Panc1 (cell line): ENCODE measurements at regions not wholly inside any gene's neighbourhood (a gene's known extent, or its start where the extent isn't known, plus 50 kb on each side); places are given as distances from the start of the nearest gene placed in this dataset.

Experiments
- ATAC-seq: fragments of 200-7000 bp; cut with Tn5 transposase; 2 replicates; pipeline ENCODE4 v1.9.1; 2020; ENCODE audit warnings: mild to moderate bottlenecking, moderate library complexity
- BruUV-seq: library from RNA; stranded (reverse); fragments of 400-500 nt; replicated peaks from 2 replicates; lab custom pipeline; 2021; lab: Mats Ljungman, UMichigan
- CTCF ChIA-PET: fragments of 300-600 bp; sonication (Branson Sonifier 250); formaldehyde crosslinking; loops from one replicate; lab custom pipeline; 2022; ENCODE audit warnings: antibody characterized with exemption; lab: Charles Lee
- POLR2A ChIA-PET: fragments of 300-600 bp; sonication (Branson Sonifier 250); formaldehyde crosslinking; loops from one replicate; lab custom pipeline; 2022; ENCODE audit warnings: antibody characterized with exemption; lab: Charles Lee
- DNase-seq: peaks from one replicate; pipeline ENCODE4 v3.0.0-alpha.2; 2010; ENCODE audit warnings: low read depth, low spot score
- H3K27ac ChIP-seq: 2 replicates; pipeline ENCODE4 v1.5.1; 2011; ENCODE audit warnings: mild to moderate bottlenecking, low read length, inconsistent platforms
- H3K27me3 ChIP-seq: fragments of 200-500 bp; sonication (Bioruptor generic); 2 replicates; pipeline ENCODE4 v1.6.0; 2014; ENCODE audit warnings: low read length, inconsistent platforms; ENCODE audit not compliant: control insufficient read depth, insufficient read depth
- H3K36me3 ChIP-seq: fragments of 200-500 bp; sonication (Bioruptor generic); 2 replicates; pipeline ENCODE4 v1.5.1; 2014; ENCODE audit warnings: inconsistent platforms, mild to moderate bottlenecking, low read length, moderate library complexity; ENCODE audit not compliant: control insufficient read depth, insufficient read depth
- H3K4me1 ChIP-seq: 2 replicates; pipeline ENCODE4 v1.5.1; 2011; ENCODE audit warnings: inconsistent platforms, mild to moderate bottlenecking, low read length, moderate library complexity; ENCODE audit not compliant: control insufficient read depth, insufficient read depth
- H3K4me3 ChIP-seq, 2 experiments: 2 replicates each; pipeline ENCODE4 v1.5.1; 2011 to 2012; ENCODE audit warnings: low read depth in 2 of 2, low read length in 2 of 2, mild to moderate bottlenecking in 2 of 2, inconsistent platforms in 1 of 2, moderate library complexity in 1 of 2
- H3K9me3 ChIP-seq: fragments of 200-500 bp; sonication (Bioruptor generic); 2 replicates; pipeline ENCODE4 v1.5.1; 2014; ENCODE audit warnings: low read depth, mild to moderate bottlenecking, inconsistent platforms, low read length, moderate library complexity; ENCODE audit not compliant: control insufficient read depth, insufficient read depth
- POLR2AphosphoS5 ChIP-seq: IDR thresholded peaks from 2 replicates; pipeline ENCODE4 v1.6.1; 2012; ENCODE audit warnings: mild to moderate bottlenecking, low read depth, low read length, moderate library complexity
- SIN3A ChIP-seq: IDR thresholded peaks from 2 replicates; pipeline ENCODE4 v1.6.1; 2012; ENCODE audit warnings: low read depth, mild to moderate bottlenecking, low read length, moderate library complexity, borderline replicate concordance; ENCODE audit not compliant: insufficient read depth
- TCF7L2 ChIP-seq: IDR thresholded peaks from 2 replicates; pipeline ENCODE4 v1.6.1; 2011; ENCODE audit warnings: mild to moderate bottlenecking, low read depth, low read length, inconsistent platforms
- in situ Hi-C: cut with HindIII; loops from 2 replicates; pipeline ENCODE4 v1.10.0; 2016; ENCODE audit warnings: low sequenced_read_pairs, low pct_unique_long_range_greater_than_20kb
- intact Hi-C: fragments of 100-400 bp; cut with micrococcal nuclease; formaldehyde crosslinking; loops from one replicate; pipeline ENCODE4 v1.10.0; 2022; ENCODE audit not compliant: unreplicated experiment
- TF ChIP-seq, protein P1 (sequence below): fragments of 450-650 bp; IDR thresholded peaks from 2 replicates; pipeline ENCODE4 v1.5.1; 2017; ENCODE audit warnings: mild to moderate bottlenecking
- TF ChIP-seq, protein P2 (sequence below), 2 experiments: IDR thresholded peaks; 2 replicates each; pipeline ENCODE4 v1.6.1; 2011 to 2012; ENCODE audit warnings: low read depth in 2 of 2, control low read depth in 1 of 2, low read length in 1 of 2, mild to moderate bottlenecking in 1 of 2, moderate library complexity in 1 of 2; ENCODE audit not compliant: insufficient read depth in 1 of 2

DNA sequence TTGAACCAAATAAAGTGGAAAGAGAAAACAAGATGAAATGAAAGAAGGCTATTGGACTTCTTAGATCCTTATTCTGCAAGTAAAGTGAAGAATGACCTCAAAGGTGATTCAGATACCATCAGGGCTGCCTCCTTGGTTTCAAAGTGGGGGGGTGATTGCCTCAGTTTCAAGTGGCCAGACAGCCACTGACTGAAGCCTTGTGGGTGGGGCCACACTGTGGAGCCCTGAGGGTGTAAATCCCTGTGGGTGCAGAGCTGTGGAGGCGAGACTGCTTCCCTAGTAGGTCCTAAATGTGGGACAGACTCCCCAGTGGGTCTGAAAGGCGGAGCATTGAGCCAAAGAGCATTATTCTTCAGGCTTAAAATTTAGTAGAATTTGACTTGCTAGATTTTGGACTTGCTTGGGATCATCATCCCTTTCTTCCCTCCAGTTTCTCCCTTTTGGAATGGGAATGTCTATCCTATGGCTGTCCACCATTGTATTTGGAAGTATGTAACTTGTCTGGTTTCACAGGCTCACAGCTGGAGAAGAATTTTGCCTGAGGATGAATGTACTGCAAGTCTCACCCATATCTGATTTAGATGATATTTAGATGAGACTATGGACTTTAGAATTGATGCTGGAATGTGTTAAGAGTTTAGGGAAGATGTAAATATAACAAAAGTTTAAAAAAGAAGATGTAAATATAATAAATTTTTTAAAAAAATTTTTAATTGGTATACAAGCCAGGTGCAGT is 71.6 kb upstream of the SOX13 start:
- no peak overlapping the region for H3K27ac ChIP-seq
- no peaks in the 10 kb centered on the region for H3K36me3 ChIP-seq
- ChIA-PET POLR2A (interaction anchor here (0.7 kb wide), 1 partner anchor 122 kb away, joined by 4 read pairs; no protein-coding TSS in a partner anchor), CTCF (no interaction called here)
- DNase-seq: no peak
- no peak overlapping the region for H3K4me3 ChIP-seq
- no peaks in the 10 kb centered on the region for H3K27me3 ChIP-seq
- TF ChIP-seq TCF7L2: no peak
- TF ChIP-seq POLR2AphosphoS5: no peak
- TF ChIP-seq, protein P1, sequence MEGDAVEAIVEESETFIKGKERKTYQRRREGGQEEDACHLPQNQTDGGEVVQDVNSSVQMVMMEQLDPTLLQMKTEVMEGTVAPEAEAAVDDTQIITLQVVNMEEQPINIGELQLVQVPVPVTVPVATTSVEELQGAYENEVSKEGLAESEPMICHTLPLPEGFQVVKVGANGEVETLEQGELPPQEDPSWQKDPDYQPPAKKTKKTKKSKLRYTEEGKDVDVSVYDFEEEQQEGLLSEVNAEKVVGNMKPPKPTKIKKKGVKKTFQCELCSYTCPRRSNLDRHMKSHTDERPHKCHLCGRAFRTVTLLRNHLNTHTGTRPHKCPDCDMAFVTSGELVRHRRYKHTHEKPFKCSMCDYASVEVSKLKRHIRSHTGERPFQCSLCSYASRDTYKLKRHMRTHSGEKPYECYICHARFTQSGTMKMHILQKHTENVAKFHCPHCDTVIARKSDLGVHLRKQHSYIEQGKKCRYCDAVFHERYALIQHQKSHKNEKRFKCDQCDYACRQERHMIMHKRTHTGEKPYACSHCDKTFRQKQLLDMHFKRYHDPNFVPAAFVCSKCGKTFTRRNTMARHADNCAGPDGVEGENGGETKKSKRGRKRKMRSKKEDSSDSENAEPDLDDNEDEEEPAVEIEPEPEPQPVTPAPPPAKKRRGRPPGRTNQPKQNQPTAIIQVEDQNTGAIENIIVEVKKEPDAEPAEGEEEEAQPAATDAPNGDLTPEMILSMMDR: no peak
- no peak for TF ChIP-seq SIN3A
- TF ChIP-seq, protein P2, sequence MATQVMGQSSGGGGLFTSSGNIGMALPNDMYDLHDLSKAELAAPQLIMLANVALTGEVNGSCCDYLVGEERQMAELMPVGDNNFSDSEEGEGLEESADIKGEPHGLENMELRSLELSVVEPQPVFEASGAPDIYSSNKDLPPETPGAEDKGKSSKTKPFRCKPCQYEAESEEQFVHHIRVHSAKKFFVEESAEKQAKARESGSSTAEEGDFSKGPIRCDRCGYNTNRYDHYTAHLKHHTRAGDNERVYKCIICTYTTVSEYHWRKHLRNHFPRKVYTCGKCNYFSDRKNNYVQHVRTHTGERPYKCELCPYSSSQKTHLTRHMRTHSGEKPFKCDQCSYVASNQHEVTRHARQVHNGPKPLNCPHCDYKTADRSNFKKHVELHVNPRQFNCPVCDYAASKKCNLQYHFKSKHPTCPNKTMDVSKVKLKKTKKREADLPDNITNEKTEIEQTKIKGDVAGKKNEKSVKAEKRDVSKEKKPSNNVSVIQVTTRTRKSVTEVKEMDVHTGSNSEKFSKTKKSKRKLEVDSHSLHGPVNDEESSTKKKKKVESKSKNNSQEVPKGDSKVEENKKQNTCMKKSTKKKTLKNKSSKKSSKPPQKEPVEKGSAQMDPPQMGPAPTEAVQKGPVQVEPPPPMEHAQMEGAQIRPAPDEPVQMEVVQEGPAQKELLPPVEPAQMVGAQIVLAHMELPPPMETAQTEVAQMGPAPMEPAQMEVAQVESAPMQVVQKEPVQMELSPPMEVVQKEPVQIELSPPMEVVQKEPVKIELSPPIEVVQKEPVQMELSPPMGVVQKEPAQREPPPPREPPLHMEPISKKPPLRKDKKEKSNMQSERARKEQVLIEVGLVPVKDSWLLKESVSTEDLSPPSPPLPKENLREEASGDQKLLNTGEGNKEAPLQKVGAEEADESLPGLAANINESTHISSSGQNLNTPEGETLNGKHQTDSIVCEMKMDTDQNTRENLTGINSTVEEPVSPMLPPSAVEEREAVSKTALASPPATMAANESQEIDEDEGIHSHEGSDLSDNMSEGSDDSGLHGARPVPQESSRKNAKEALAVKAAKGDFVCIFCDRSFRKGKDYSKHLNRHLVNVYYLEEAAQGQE (IDR thresholded peaks at IDR 0.05; ENCODE audit: insufficient read depth in 1 of 2, low read depth in 2 of 2, low read length in 1 of 2): no peak
- ATAC-seq: no peak
- no TSS peak for BruUV-seq
- in situ Hi-C loops (no loop called here), intact Hi-C loops (no loop called here)
- no peaks in the 10 kb centered on the region for H3K9me3 ChIP-seq
- H3K4me1 ChIP-seq: no peaks in the 10 kb centered on the region

DNA sequence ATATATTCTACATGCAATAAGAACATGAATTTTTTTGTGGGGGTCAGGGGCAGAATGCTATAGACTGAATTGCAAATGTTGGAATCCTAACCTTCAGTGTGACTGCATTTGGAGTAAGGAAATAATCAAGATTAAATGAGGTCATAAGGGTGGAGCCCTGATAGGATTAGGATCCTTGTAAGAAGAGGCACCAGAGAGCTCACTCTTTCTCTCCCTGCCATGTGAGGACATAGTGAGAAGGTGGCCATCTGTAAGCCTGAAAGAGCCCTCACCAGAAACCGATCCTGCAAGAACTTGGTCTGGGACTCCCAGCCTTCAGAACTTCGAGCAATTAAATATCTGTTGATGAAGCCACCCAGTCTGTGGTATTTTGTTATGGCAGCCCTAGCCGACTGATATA is 70.3 kb upstream of the SOX13 start:
- Histone ChIP-seq H3K4me1 (no peaks in the 10 kb centered on the region), H3K36me3 (no peaks in the 10 kb centered on the region), H3K4me3 (no peak overlapping the region), H3K9me3 (no peaks in the 10 kb centered on the region), H3K27me3 (no peaks in the 10 kb centered on the region), H3K27ac (no peak overlapping the region)
- ChIA-PET CTCF (no interaction called here), POLR2A (no interaction called here)
- ATAC-seq (no peak), DNase-seq (no peak)
- no TSS peak for BruUV-seq
- intact Hi-C loops: no loop called here
- in situ Hi-C loops: no loop called here
- no peak for TF ChIP-seq SIN3A
- TF ChIP-seq TCF7L2: no peak
- TF ChIP-seq POLR2AphosphoS5: no peak
- TF ChIP-seq, protein P1: no peak
- TF ChIP-seq, protein P2 (IDR thresholded peaks at IDR 0.05; ENCODE audit: insufficient read depth in 1 of 2, low read depth in 2 of 2, low read length in 1 of 2): no peak
